Fibroblast of lung (primary cell): ENCODE measurements at regions not wholly inside any gene's neighbourhood (a gene's known extent, or its start where the extent isn't known, plus 50 kb on each side); places are given as distances from the start of the nearest gene placed in this dataset.

Source experiments
- DNase-seq, 2 donors: peaks; one replicate each; pipeline versions ENCODE4 v3.0.0 to v3.0.0-alpha.2; 2010; ENCODE audit warnings: low read depth in 2 of 2
- H2AFZ ChIP-seq: 2 replicates; pipeline ENCODE4 v1.5.1; 2012; ENCODE audit warnings: low read length, control low read depth, inconsistent platforms
- H3K27ac ChIP-seq: 2 replicates; pipeline ENCODE4 v1.5.1; 2011; ENCODE audit warnings: low read length, control low read depth; ENCODE audit not compliant: insufficient read depth
- H3K27me3 ChIP-seq: 2 replicates; pipeline ENCODE4 v1.5.1; 2011; ENCODE audit warnings: mild to moderate bottlenecking, low read length; ENCODE audit not compliant: control insufficient read depth, insufficient read depth
- H3K36me3 ChIP-seq: 2 replicates; pipeline ENCODE4 v1.5.1; 2011; ENCODE audit warnings: low read length; ENCODE audit not compliant: control insufficient read depth, insufficient read depth
- H3K4me1 ChIP-seq: 2 replicates; pipeline ENCODE4 v1.5.1; 2011; ENCODE audit warnings: low read length; ENCODE audit not compliant: control insufficient read depth, insufficient read depth; ENCODE audit errors: extremely low read depth
- H3K4me2 ChIP-seq: 2 replicates; pipeline ENCODE4 v1.5.1; 2011; ENCODE audit warnings: low read length, control low read depth; ENCODE audit not compliant: insufficient read depth; ENCODE audit errors: extremely low read depth
- H3K4me3 ChIP-seq, 4 experiments: fragments of 200-600 bp in 1 of 4; sonication (generic) in 1 of 4; replicated peaks in 1 of 4; 2 replicates each; pipeline ENCODE4 v1.5.1; 2011 to 2016; ENCODE audit warnings: low read length in 4 of 4, low read depth in 3 of 4, mild to moderate bottlenecking in 3 of 4, control low read depth in 2 of 4, inconsistent platforms in 1 of 4, mixed read lengths in 1 of 4; ENCODE audit not compliant: insufficient read depth in 1 of 4; ENCODE audit errors: control extremely low read depth in 1 of 4
- H3K79me2 ChIP-seq: 2 replicates; pipeline ENCODE4 v1.5.1; 2012; ENCODE audit warnings: mild to moderate bottlenecking, low read length, inconsistent platforms; ENCODE audit not compliant: control insufficient read depth, insufficient read depth
- H3K9ac ChIP-seq: 2 replicates; pipeline ENCODE4 v1.5.1; 2011; ENCODE audit warnings: mild to moderate bottlenecking, low read length, control low read depth; ENCODE audit not compliant: insufficient read depth
- H3K9me3 ChIP-seq: 2 replicates; pipeline ENCODE4 v1.5.1; 2012; ENCODE audit warnings: low read depth, low read length; ENCODE audit not compliant: control insufficient read depth, insufficient read depth
- H4K20me1 ChIP-seq: 2 replicates; pipeline ENCODE4 v1.5.1; 2011; ENCODE audit warnings: low read length; ENCODE audit not compliant: control insufficient read depth, insufficient read depth; ENCODE audit errors: extremely low read depth
- CTCF ChIP-seq, 2 donors: IDR thresholded peaks in 1 of 2; conservative IDR thresholded peaks in 1 of 2; 1 replicate in 1 of 2; 2 replicates in 1 of 2; pipeline ENCODE4 v1.5.1; 2011 to 2012; ENCODE audit warnings: low read length in 2 of 2, control low read depth in 1 of 2, inconsistent platforms in 1 of 2, low read depth in 1 of 2, mild to moderate bottlenecking in 1 of 2
- EZH2 ChIP-seq: IDR thresholded peaks from 2 replicates; pipeline ENCODE4 v1.5.1; 2012; ENCODE audit warnings: low read length, control low read depth, mild to moderate bottlenecking; ENCODE audit errors: missing control alignments

- H3K4me3 ChIP-seq: no peak overlapping the region
- H3K27me3 ChIP-seq: no peaks in the 10 kb centered on the region
- H4K20me1 ChIP-seq: no peaks in the 10 kb centered on the region
- no peak overlapping the region for H2AFZ ChIP-seq
- no peaks in the 10 kb centered on the region for H3K4me1 ChIP-seq
- no peaks in the 10 kb centered on the region for H3K79me2 ChIP-seq
- no peaks in the 10 kb centered on the region for H3K9me3 ChIP-seq
- H3K27ac ChIP-seq: no peak overlapping the region
- no peak for TF ChIP-seq EZH2
- no peak for TF ChIP-seq CTCF (conservative IDR thresholded peaks at IDR 0.05 in 1 of 2, IDR thresholded peaks at IDR 0.05 in 1 of 2; ENCODE audit: low read depth in 1 of 2, low read length in 2 of 2)
- DNase-seq: peak; percentile 1 to 5
- no peak overlapping the region for H3K4me2 ChIP-seq
- no peak overlapping the region for H3K9ac ChIP-seq
- no peaks in the 10 kb centered on the region for H3K36me3 ChIP-seq
These were observed 622.6 kb upstream of the PCDH20 start for GRCh38 chr13:62038214-62038613.

- no peak overlapping the region for H3K27ac ChIP-seq
- H4K20me1 ChIP-seq: no peaks in the 10 kb centered on the region
- H2AFZ ChIP-seq: no peak overlapping the region
- TF ChIP-seq EZH2 (no peak), CTCF (conservative IDR thresholded peaks at IDR 0.05 in 1 of 2, IDR thresholded peaks at IDR 0.05 in 1 of 2; ENCODE audit: low read depth in 1 of 2, low read length in 2 of 2) (no peak)
- H3K9ac ChIP-seq: no peak overlapping the region
- no peaks in the 10 kb centered on the region for H3K27me3 ChIP-seq
- no peaks in the 10 kb centered on the region for H3K79me2 ChIP-seq
- H3K4me2 ChIP-seq: no peak overlapping the region
- H3K9me3 ChIP-seq: no peaks in the 10 kb centered on the region
- no peaks in the 10 kb centered on the region for H3K36me3 ChIP-seq
- H3K4me3 ChIP-seq: no peak overlapping the region
- no peak for DNase-seq
- no peaks in the 10 kb centered on the region for H3K4me1 ChIP-seq
These were observed 620.3 kb upstream of the PCDH20 start for GRCh38 chr13:62035981-62036380.

GRCh38 chr13:62033934-62034333 is 618.3 kb upstream of the PCDH20 start:
- TF ChIP-seq EZH2: no peak
- no peak for TF ChIP-seq CTCF (conservative IDR thresholded peaks at IDR 0.05 in 1 of 2, IDR thresholded peaks at IDR 0.05 in 1 of 2; ENCODE audit: low read depth in 1 of 2, low read length in 2 of 2)
- H4K20me1 ChIP-seq: no peaks in the 10 kb centered on the region
- peak in 1 of 2 donors; percentile 2 for DNase-seq
- no peak overlapping the region for H3K27ac ChIP-seq
- H3K9ac ChIP-seq: no peak overlapping the region
- no peaks in the 10 kb centered on the region for H3K4me1 ChIP-seq
- H3K79me2 ChIP-seq: no peaks in the 10 kb centered on the region
- H3K9me3 ChIP-seq: no peaks in the 10 kb centered on the region
- no peak overlapping the region for H3K4me3 ChIP-seq
- H3K4me2 ChIP-seq: no peak overlapping the region
- H3K36me3 ChIP-seq: no peaks in the 10 kb centered on the region
- H3K27me3 ChIP-seq: no peaks in the 10 kb centered on the region
- H2AFZ ChIP-seq: no peak overlapping the region
